Bronchial epithelial cell (primary cell): ENCODE measurements at regions not wholly inside any gene's neighbourhood (a gene's known extent, or its start where the extent isn't known, plus 50 kb on each side); places are given as distances from the start of the nearest gene placed in this dataset.
A peak's percentile ranks its signal among the peaks of the same experiment; 100 is the strongest.

Experiments used
- DNase-seq: peaks from one replicate; pipeline ENCODE4 v3.0.0-alpha.2; 2010; ENCODE audit warnings: low read depth
- FAIRE-seq: peaks from 2 replicates; lab custom pipeline; 2011; peaks lifted over from hg19 to GRCh38; lab: Jason Lieb, UNC
- H3K27me3 ChIP-seq: 2 replicates; pipeline ENCODE4 v1.5.1; 2011; ENCODE audit warnings: low read length; ENCODE audit not compliant: control insufficient read depth, insufficient read depth
- H3K36me3 ChIP-seq: 2 replicates; pipeline ENCODE4 v1.5.1; 2011; ENCODE audit warnings: low read length; ENCODE audit not compliant: control insufficient read depth, insufficient read depth
- H3K4me3 ChIP-seq: 2 replicates; pipeline ENCODE4 v1.5.1; 2011; ENCODE audit warnings: mild to moderate bottlenecking, low read depth, low read length, control low read depth
- TF ChIP-seq, protein P1 (sequence below): IDR thresholded peaks from 2 replicates; pipeline ENCODE4 v1.5.1; 2011; ENCODE audit warnings: mild to moderate bottlenecking, moderate library complexity, low read length, control low read depth, inconsistent platforms; ENCODE audit not compliant: insufficient read depth, severe bottlenecking

DNA sequence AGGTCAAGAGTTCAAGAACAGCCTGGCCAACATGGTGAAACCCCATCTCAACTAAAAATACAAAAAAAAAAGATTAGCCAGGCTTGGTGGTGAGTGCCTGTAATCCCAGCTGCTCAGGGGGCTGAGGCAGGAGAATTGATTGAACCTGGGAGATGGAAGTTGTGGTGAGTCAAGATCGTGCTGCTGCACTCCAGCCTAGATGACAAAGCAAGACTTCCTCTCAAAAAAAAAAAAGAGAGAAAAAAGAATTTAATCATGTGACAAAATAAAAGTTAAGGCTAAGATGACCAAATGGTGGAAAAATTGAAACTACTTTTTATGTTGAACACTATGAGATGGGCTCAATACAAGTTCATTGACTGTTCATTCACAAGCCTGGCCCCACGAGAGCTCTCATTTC lies 141.1 kb upstream of the WDR11 start:
- DNase-seq = no peak
- H3K27me3 ChIP-seq = no peaks in the 10 kb centered on the region
- H3K4me3 ChIP-seq = no peak overlapping the region
- TF ChIP-seq, protein P1, sequence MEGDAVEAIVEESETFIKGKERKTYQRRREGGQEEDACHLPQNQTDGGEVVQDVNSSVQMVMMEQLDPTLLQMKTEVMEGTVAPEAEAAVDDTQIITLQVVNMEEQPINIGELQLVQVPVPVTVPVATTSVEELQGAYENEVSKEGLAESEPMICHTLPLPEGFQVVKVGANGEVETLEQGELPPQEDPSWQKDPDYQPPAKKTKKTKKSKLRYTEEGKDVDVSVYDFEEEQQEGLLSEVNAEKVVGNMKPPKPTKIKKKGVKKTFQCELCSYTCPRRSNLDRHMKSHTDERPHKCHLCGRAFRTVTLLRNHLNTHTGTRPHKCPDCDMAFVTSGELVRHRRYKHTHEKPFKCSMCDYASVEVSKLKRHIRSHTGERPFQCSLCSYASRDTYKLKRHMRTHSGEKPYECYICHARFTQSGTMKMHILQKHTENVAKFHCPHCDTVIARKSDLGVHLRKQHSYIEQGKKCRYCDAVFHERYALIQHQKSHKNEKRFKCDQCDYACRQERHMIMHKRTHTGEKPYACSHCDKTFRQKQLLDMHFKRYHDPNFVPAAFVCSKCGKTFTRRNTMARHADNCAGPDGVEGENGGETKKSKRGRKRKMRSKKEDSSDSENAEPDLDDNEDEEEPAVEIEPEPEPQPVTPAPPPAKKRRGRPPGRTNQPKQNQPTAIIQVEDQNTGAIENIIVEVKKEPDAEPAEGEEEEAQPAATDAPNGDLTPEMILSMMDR = no peak
- no peak for FAIRE-seq
- H3K36me3 ChIP-seq = no peaks in the 10 kb centered on the region

DNA sequence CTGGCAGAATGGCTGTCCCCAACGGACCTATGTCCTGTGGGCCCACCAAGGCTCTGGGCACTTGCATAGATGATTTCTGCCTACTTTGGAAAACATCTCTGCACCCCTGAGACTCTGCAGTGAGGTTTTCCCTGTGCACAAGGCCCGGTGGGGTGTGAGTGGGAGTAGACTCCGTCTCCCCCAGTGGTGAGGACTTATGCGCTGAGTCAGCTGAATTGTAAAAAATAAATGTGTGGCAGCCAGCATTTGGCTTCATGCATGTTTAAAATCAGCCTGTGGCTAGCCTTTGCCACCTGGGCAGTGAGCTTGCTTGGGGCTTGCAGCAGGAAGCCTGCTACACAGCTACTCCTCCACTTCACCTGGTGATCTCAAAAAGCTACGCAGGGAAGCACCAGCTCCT lies 139.3 kb upstream of the WDR11 start:
- H3K27me3 ChIP-seq = no peaks in the 10 kb centered on the region
- H3K4me3 ChIP-seq = no peak overlapping the region
- TF ChIP-seq, protein P1 = no peak
- FAIRE-seq (no peak), DNase-seq (no peak)
- no peaks in the 10 kb centered on the region for H3K36me3 ChIP-seq

DNA sequence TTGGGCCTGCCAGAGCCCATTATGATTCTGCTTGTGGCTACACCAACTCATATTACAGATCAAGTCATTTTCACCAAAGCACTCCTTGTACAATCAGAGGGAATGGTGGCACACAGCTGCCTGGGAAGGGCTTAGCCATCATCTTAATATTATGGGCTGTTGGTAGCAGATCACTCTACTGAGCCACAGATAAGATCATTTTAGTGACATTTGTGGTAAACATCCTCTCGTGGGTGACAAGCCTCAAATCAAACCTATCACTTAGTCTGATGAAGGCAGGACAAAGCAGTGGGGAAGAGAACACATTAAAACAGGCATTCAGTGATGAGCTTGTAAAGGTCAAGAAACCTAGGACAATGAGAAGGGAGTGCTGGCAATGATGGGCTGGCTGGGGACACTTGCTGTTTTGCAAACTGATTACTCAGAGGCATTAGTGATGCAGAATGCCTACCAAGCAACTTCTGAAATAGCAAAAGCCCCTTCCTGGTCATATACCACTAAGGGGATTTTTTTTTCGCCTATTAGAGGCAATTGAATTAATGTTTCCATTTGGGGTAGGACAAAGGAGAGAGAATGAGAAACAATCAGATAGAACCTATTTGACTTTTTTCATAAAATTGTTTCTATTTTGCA lies 137.5 kb upstream of the WDR11 start:
- Histone ChIP-seq H3K27me3 (no peaks in the 10 kb centered on the region), H3K4me3 (no peak overlapping the region), H3K36me3 (no peaks in the 10 kb centered on the region)
- TF ChIP-seq, protein P1 = no peak
- no peak for DNase-seq
- FAIRE-seq = peak; percentile 43

DNA sequence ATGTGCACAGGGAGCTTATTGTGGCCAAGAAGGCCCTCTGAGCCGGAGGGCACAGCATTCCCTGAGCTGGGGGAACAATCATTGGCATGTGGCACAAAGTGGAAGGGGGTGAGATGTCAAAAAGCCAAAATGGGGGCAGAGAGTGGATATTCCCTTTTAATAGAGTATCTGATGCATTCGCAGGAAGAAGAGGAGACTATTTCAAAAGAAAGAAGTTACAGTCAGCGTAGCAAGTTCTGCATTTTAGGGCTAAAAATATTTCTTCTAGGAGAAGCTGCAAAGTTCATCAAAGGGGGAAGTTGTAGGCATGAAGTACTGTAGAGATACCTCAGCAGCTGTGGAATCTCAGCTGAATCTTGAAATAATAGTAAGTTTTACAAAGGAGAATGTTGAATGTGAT lies 136.0 kb upstream of the WDR11 start:
- H3K4me3 ChIP-seq = no peak overlapping the region
- no peaks in the 10 kb centered on the region for H3K36me3 ChIP-seq
- DNase-seq (no peak), FAIRE-seq (no peak)
- TF ChIP-seq, protein P1 = no peak
- H3K27me3 ChIP-seq = no peaks in the 10 kb centered on the region

DNA sequence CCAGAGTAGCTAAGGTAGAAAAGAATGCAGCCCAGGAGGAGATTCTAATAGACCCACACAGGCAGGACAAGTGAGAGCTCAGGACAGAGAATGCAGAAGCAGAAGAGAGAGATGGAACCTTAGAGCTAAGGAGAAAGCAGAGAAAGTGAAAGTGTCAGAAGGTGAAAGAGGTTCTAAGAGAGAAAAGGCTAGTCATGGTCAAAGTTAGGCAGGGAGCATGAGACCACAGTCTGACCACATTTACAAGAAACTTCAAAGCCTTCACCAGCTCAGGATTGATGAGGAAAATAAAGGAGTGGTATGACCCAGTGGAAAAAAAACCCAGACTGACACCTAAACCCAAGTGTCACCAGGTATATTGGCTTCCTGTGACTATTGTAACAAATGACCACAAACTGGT lies 131.8 kb upstream of the WDR11 start:
- no peaks in the 10 kb centered on the region for H3K36me3 ChIP-seq
- FAIRE-seq (no peak), DNase-seq (no peak)
- no peak overlapping the region for H3K4me3 ChIP-seq
- TF ChIP-seq, protein P1 = no peak
- no peaks in the 10 kb centered on the region for H3K27me3 ChIP-seq

DNA sequence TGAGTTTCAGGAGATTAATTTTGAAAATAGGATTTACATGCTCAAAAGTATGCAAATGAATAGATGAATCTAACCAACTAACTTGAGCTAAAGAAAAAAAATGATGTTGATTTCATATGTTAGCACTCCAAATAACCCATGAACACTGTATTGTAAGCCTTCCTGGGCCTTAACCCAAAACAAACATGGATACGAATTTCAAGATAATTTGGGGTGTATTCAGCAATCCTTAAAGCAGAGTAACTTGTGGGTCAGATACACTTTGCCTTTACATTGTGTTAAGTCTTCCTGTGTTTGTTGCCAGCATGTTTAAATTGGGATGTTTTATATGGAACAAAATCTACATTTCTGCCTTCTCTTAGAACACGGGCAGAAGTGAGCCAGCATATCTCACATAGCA lies 124.2 kb upstream of the WDR11 start:
- H3K27me3 ChIP-seq = no peaks in the 10 kb centered on the region
- TF ChIP-seq, protein P1 = no peak
- H3K36me3 ChIP-seq = no peaks in the 10 kb centered on the region
- no peak for FAIRE-seq
- DNase-seq = no peak
- no peak overlapping the region for H3K4me3 ChIP-seq
